ENCODE measurements at regions not wholly inside any gene's neighbourhood (a gene's known extent, or its start where the extent isn't known, plus 50 kb on each side); places are given as distances from the start of the nearest gene placed in this dataset.

DNA sequence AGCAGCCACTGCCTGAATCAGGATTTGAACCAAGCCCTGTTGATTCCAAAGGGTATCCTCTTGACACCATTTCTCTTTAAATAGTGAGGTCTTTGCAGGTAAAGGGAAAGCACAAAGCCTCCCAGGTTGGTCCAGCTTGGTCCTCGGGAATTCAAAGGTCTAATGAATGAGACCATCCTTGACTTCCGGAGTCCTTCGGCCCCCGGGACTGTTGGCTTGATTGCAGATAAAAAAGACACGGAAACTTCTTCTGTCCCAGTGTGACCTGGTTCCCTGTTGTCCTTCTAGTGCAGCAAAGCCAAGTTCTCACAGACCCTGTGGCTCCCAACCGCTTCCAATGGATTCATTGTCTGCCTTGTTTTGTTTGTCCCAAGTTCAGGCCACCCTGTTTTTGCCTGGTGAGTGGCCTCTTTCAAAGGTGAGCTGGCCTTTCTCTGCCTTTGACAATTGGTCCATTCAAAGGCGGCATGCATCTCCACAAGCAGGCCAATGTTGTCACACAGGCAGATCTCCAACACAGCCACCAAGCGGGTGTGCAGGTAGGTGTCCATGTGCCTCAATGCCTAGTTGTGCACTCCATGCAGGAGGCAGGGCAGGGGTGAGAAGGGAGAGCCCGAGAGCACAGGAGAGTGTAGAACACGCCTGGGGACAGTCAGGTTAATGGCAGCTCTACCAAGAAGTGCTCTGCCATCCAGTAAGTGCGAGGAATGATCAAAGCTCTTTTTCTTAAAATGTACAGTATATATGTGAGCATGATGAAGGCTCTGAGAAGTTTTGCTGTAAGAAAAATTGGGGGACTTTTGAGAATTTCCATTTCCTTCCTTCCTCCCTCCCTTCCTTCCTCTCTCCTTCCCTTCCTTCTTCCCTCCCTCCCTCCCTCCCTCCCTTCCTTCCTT lies 82.1 kb upstream of the ZBTB40 start (continued):
- TF ChIP-seq, protein P1, sequence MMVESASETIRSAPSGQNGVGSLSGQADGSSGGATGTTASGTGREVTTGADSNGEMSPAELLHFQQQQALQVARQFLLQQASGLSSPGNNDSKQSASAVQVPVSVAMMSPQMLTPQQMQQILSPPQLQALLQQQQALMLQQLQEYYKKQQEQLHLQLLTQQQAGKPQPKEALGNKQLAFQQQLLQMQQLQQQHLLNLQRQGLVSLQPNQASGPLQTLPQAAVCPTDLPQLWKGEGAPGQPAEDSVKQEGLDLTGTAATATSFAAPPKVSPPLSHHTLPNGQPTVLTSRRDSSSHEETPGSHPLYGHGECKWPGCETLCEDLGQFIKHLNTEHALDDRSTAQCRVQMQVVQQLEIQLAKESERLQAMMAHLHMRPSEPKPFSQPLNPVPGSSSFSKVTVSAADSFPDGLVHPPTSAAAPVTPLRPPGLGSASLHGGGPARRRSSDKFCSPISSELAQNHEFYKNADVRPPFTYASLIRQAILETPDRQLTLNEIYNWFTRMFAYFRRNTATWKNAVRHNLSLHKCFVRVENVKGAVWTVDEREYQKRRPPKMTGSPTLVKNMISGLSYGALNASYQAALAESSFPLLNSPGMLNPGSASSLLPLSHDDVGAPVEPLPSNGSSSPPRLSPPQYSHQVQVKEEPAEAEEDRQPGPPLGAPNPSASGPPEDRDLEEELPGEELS (CRISPR knock-in tag; IDR thresholded peaks at IDR 0.05): peak; percentile 70; the same call in 1 of the 2 replicates
- 0 out of 2 replicates have a peak, but pooled peaks have one; percentile 41 for TF ChIP-seq ELF3 (CRISPR knock-in tag; IDR thresholded peaks at IDR 0.05)
- peak; percentile 27; the same call in 1 of the 2 replicates for TF ChIP-seq SALL1 (CRISPR knock-in tag; IDR thresholded peaks at IDR 0.05)
- peak; percentile 93 for TF ChIP-seq ZSCAN25 (CRISPR knock-in tag; IDR thresholded peaks at IDR 0.05)
- TF ChIP-seq NFYC (CRISPR knock-in tag; IDR thresholded peaks at IDR 0.05): peak; percentile 25; the same call in 1 of the 2 replicates
- TF ChIP-seq, protein P2, sequence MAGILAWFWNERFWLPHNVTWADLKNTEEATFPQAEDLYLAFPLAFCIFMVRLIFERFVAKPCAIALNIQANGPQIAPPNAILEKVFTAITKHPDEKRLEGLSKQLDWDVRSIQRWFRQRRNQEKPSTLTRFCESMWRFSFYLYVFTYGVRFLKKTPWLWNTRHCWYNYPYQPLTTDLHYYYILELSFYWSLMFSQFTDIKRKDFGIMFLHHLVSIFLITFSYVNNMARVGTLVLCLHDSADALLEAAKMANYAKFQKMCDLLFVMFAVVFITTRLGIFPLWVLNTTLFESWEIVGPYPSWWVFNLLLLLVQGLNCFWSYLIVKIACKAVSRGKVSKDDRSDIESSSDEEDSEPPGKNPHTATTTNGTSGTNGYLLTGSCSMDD (CRISPR knock-in tag; IDR thresholded peaks at IDR 0.05): no peak
- TF ChIP-seq FOSL2 (CRISPR knock-in tag; IDR thresholded peaks at IDR 0.05): peak; percentile 15; the same call in 1 of the 2 replicates
- TF ChIP-seq, protein P3, sequence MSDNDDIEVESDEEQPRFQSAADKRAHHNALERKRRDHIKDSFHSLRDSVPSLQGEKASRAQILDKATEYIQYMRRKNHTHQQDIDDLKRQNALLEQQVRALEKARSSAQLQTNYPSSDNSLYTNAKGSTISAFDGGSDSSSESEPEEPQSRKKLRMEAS (IDR thresholded peaks at IDR 0.05): 0 out of 2 replicates have a peak, but pooled peaks have one; percentile 39
- no peak for TF ChIP-seq GTF3A (CRISPR knock-in tag; conservative IDR thresholded peaks at IDR 0.05)
- TF ChIP-seq ERF (CRISPR knock-in tag; IDR thresholded peaks at IDR 0.05): 0 out of 2 replicates have a peak, but pooled peaks have one; percentile 32
- TF ChIP-seq MYC (CRISPR knock-in tag; IDR thresholded peaks at IDR 0.05; ENCODE audit: borderline replicate concordance): 0 out of 2 replicates have a peak, but pooled peaks have one; percentile 26
- TF ChIP-seq SIN3B (IDR thresholded peaks at IDR 0.05; ENCODE audit: low read length): no peak
- TF ChIP-seq EP300 (IDR thresholded peaks at IDR 0.05; ENCODE audit: low read depth in 2 of 2, low read length in 2 of 2): 0 out of 4 replicates have a peak, but pooled peaks of 1 of the 2 experiments have one; percentile 21
- no peak for TF ChIP-seq EP300 (CRISPR knock-in tag; IDR thresholded peaks at IDR 0.05; ENCODE audit: borderline replicate concordance)
- TF ChIP-seq, protein P4, sequence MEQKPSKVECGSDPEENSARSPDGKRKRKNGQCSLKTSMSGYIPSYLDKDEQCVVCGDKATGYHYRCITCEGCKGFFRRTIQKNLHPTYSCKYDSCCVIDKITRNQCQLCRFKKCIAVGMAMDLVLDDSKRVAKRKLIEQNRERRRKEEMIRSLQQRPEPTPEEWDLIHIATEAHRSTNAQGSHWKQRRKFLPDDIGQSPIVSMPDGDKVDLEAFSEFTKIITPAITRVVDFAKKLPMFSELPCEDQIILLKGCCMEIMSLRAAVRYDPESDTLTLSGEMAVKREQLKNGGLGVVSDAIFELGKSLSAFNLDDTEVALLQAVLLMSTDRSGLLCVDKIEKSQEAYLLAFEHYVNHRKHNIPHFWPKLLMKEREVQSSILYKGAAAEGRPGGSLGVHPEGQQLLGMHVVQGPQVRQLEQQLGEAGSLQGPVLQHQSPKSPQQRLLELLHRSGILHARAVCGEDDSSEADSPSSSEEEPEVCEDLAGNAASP (CRISPR knock-in tag; IDR thresholded peaks at IDR 0.05; ENCODE audit: borderline replicate concordance): peak; percentile 92; the same call in 1 of the 2 replicates
- TF ChIP-seq, protein P5, sequence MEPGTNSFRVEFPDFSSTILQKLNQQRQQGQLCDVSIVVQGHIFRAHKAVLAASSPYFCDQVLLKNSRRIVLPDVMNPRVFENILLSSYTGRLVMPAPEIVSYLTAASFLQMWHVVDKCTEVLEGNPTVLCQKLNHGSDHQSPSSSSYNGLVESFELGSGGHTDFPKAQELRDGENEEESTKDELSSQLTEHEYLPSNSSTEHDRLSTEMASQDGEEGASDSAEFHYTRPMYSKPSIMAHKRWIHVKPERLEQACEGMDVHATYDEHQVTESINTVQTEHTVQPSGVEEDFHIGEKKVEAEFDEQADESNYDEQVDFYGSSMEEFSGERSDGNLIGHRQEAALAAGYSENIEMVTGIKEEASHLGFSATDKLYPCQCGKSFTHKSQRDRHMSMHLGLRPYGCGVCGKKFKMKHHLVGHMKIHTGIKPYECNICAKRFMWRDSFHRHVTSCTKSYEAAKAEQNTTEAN (CRISPR knock-in tag; conservative IDR thresholded peaks at IDR 0.05): 0 out of 2 replicates have a peak, but pooled peaks have one; percentile 65
- TF ChIP-seq ELF1 (CRISPR knock-in tag; IDR thresholded peaks at IDR 0.05): peak; percentile 31; the same call in 1 of the 2 replicates
- TF ChIP-seq YY1 (IDR thresholded peaks at IDR 0.05; ENCODE audit: insufficient read depth, insufficient replicate concordance, low read depth, low read length): no peak
- peak; percentile 20 for TF ChIP-seq TBL1XR1 (IDR thresholded peaks at IDR 0.05; ENCODE audit: borderline replicate concordance, low read length, partially characterized antibody)
- no peak for TF ChIP-seq ZC3H4 (CRISPR knock-in tag; IDR thresholded peaks at IDR 0.05; ENCODE audit: borderline replicate concordance)
- TF ChIP-seq AHR (CRISPR knock-in tag; IDR thresholded peaks at IDR 0.05): no peak

Data from HepG2 (cell line).